ENCODE measurements at regions not wholly inside any gene's neighbourhood (a gene's known extent, or its start where the extent isn't known, plus 50 kb on each side); places are given as distances from the start of the nearest gene placed in this dataset.

GRCh38 chr6:17031961-17032360 lies 69.9 kb upstream of the STMND1 start:
- TF ChIP-seq CTCF (conservative IDR thresholded peaks at IDR 0.05; ENCODE audit: low read depth in 2 of 2) (no peak), CREB1 (CRISPR knock-in tag; IDR thresholded peaks at IDR 0.05; ENCODE audit: low read depth) (no peak), ZNF114 (CRISPR knock-in tag; IDR thresholded peaks at IDR 0.05) (no peak), EZH2phosphoT487 (IDR thresholded peaks at IDR 0.05; ENCODE audit: unreplicated experiment) (no peak)

Measured in GM23338 (cell line).